ENCODE measurements at regions not wholly inside any gene's neighbourhood (a gene's known extent, or its start where the extent isn't known, plus 50 kb on each side); places are given as distances from the start of the nearest gene placed in this dataset.

DNA sequence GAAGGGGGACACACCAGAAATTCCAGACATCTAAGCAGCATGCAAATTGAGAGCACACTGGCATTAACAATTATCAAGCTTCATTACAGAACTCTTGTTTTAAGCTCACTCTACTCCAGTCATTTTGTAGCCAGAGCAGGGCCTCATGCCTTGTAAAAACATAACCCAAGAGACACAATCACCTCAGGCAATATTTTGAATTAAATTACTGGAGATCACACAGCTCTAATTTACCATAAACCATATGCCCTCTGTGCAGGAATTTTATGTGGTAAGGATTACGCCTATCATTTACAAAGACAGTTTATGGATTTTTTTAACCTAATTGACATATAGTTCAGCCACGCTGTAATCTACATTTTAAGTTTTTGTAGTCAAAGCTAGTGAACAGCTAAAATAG, 414.1 kb upstream of the DDI1 start:
- TF ChIP-seq, protein P1, sequence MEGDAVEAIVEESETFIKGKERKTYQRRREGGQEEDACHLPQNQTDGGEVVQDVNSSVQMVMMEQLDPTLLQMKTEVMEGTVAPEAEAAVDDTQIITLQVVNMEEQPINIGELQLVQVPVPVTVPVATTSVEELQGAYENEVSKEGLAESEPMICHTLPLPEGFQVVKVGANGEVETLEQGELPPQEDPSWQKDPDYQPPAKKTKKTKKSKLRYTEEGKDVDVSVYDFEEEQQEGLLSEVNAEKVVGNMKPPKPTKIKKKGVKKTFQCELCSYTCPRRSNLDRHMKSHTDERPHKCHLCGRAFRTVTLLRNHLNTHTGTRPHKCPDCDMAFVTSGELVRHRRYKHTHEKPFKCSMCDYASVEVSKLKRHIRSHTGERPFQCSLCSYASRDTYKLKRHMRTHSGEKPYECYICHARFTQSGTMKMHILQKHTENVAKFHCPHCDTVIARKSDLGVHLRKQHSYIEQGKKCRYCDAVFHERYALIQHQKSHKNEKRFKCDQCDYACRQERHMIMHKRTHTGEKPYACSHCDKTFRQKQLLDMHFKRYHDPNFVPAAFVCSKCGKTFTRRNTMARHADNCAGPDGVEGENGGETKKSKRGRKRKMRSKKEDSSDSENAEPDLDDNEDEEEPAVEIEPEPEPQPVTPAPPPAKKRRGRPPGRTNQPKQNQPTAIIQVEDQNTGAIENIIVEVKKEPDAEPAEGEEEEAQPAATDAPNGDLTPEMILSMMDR (conservative IDR thresholded peaks at IDR 0.05; ENCODE audit: low read length), result no peak
- no peak for TF ChIP-seq EZH2phosphoT487 (IDR thresholded peaks at IDR 0.05; ENCODE audit: borderline replicate concordance, low read depth, low read length)

Data from OCI-LY7 (cell line).